Subcutaneous abdominal adipose tissue (tissue), 5 donors: ENCODE measurements at regions not wholly inside any gene's neighbourhood (a gene's known extent, or its start where the extent isn't known, plus 50 kb on each side); places are given as distances from the start of the nearest gene placed in this dataset.
"Not testable (repeated sequence)": the region's sequence is repeated elsewhere in the genome, so short reads cannot be mapped to it uniquely, and the experiment has no call there.

Experiments used
- H3K27ac ChIP-seq: one replicate; pipeline ENCODE4 v1.7.0; 2013; ENCODE audit warnings: low read depth, mild to moderate bottlenecking, inconsistent platforms, low read length, moderate library complexity
- H3K27me3 ChIP-seq, 5 donors: one replicate each; pipeline ENCODE4 v1.7.0; 2013; ENCODE audit warnings: low read length in 5 of 5, inconsistent platforms in 1 of 5; ENCODE audit not compliant: control insufficient read depth in 5 of 5, insufficient read depth in 4 of 5
- H3K36me3 ChIP-seq, 5 donors: one replicate each; pipeline ENCODE4 v1.7.0; 2013; ENCODE audit warnings: low read length in 5 of 5; ENCODE audit not compliant: control insufficient read depth in 5 of 5, insufficient read depth in 5 of 5
- H3K4me1 ChIP-seq, 5 donors: one replicate each; pipeline ENCODE4 v1.7.0; 2013; ENCODE audit warnings: low read length in 5 of 5, mild to moderate bottlenecking in 3 of 5, moderate library complexity in 1 of 5; ENCODE audit not compliant: control insufficient read depth in 5 of 5, insufficient read depth in 5 of 5
- H3K4me3 ChIP-seq, 5 donors: one replicate each; pipeline ENCODE4 v1.7.0; 2013; ENCODE audit warnings: low read length in 5 of 5, low read depth in 1 of 5
- H3K9ac ChIP-seq, 5 donors: one replicate each; pipeline ENCODE4 v1.7.0; 2013; ENCODE audit warnings: low read length in 5 of 5, mild to moderate bottlenecking in 4 of 5, moderate library complexity in 3 of 5
- H3K9me3 ChIP-seq, 5 donors: one replicate each; pipeline ENCODE4 v1.7.0; 2013; ENCODE audit warnings: low read length in 5 of 5; ENCODE audit not compliant: control insufficient read depth in 5 of 5
- donor health status: healthy.
- donor health status: healthy.
- donor health status: healthy.
- donor health status: healthy.
- donor health status: healthy.

DNA sequence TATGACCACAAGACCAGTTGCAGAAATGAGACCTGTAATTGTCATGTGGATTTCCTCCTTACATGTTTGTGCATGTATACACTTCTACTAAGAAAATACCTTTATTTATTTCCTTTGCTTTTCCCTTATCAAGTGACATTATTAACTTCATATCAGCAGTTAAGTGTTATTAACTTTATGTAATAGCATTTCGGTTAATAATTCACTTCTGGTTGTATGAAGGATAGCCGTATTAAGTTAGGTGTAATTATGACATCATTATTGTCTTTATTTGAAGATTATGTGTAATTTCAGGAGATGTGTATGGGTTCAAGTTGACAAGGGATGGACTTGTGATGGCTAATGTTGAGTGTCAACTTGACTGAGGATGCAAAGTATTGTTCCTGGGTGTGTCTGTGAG lies 881.2 kb upstream of the ATXN8OS start:
- Histone ChIP-seq H3K9me3 (no peaks in the 10 kb centered on the region), H3K4me1 (no peaks in the 10 kb centered on the region), H3K9ac (no peak overlapping the region), H3K4me3 (no peak overlapping the region), H3K36me3 (no peaks in the 10 kb centered on the region), H3K27me3 (no peaks in the 10 kb centered on the region), H3K27ac (no peak overlapping the region)

GRCh38 chr13:69221633-69222498 lies 885.8 kb upstream of the ATXN8OS start:
- not testable (repeated sequence) for H3K36me3 ChIP-seq, H3K4me1 ChIP-seq, H3K9ac ChIP-seq, H3K27ac ChIP-seq, H3K4me3 ChIP-seq, H3K27me3 ChIP-seq, H3K9me3 ChIP-seq

GRCh38 chr13:69213396-69213795 lies 894.2 kb upstream of the ATXN8OS start:
- H3K9me3 ChIP-seq: peaks cover 0 to 5% (median 0%) of the 10 kb centered on the region in 5 donors

GRCh38 chr13:69204620-69205019 lies 903.0 kb upstream of the ATXN8OS start:
- H3K27ac ChIP-seq: no peak overlapping the region
- H3K9ac ChIP-seq: no peak overlapping the region
- H3K4me3 ChIP-seq: no peak overlapping the region
- no peaks in the 10 kb centered on the region for H3K4me1 ChIP-seq
- H3K36me3 ChIP-seq: no peaks in the 10 kb centered on the region
- H3K27me3 ChIP-seq: no peaks in the 10 kb centered on the region
- no peaks in the 10 kb centered on the region for H3K9me3 ChIP-seq

More at GRCh38 chr13:69213396-69213795, 894.2 kb upstream of the ATXN8OS start:
- Histone ChIP-seq H3K4me3 (no peak overlapping the region), H3K27ac (no peak overlapping the region), H3K27me3 (no peaks in the 10 kb centered on the region), H3K36me3 (no peaks in the 10 kb centered on the region), H3K4me1 (no peaks in the 10 kb centered on the region), H3K9ac (no peak overlapping the region)

GRCh38 chr13:69202996-69203395 lies 904.6 kb upstream of the ATXN8OS start:
- no peaks in the 10 kb centered on the region for H3K4me1 ChIP-seq
- no peak overlapping the region for H3K4me3 ChIP-seq
- no peak overlapping the region for H3K9ac ChIP-seq
- no peaks in the 10 kb centered on the region for H3K36me3 ChIP-seq
- H3K9me3 ChIP-seq: no peaks in the 10 kb centered on the region
- H3K27me3 ChIP-seq: no peaks in the 10 kb centered on the region
- no peak overlapping the region for H3K27ac ChIP-seq

GRCh38 chr13:69199664-69200063 lies 908.0 kb upstream of the ATXN8OS start:
- no peak overlapping the region for H3K4me3 ChIP-seq
- H3K36me3 ChIP-seq: no peaks in the 10 kb centered on the region
- H3K27me3 ChIP-seq: no peaks in the 10 kb centered on the region
- H3K4me1 ChIP-seq: no peaks in the 10 kb centered on the region
- H3K9me3 ChIP-seq: no peaks in the 10 kb centered on the region
- no peak overlapping the region for H3K9ac ChIP-seq
- H3K27ac ChIP-seq: no peak overlapping the region

DNA sequence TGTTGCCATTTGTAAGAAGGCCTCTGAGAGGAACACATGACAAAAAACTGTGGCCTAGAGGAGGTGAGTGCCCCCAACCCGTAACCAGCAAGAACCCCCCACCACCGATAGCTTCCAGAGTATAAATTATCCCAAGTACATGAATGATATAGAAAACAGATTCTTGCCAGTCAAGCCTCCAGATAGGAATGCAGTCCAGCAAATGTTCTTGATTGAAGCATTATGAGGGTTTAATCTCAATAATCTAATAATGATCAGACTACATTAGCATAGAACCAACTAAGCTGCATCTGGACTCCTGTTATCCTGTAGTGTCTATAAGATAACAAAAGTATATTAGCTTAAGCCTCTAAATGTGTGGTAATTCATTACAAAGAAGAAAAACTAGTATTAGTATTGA lies 908.9 kb upstream of the ATXN8OS start:
- Histone ChIP-seq H3K9me3 (no peaks in the 10 kb centered on the region), H3K27ac (no peak overlapping the region), H3K4me3 (no peak overlapping the region), H3K4me1 (no peaks in the 10 kb centered on the region), H3K27me3 (no peaks in the 10 kb centered on the region), H3K36me3 (no peaks in the 10 kb centered on the region), H3K9ac (no peak overlapping the region)

- Histone ChIP-seq H3K27ac (no peak overlapping the region), H3K27me3 (no peaks in the 10 kb centered on the region), H3K4me3 (no peak overlapping the region), H3K9me3 (no peaks in the 10 kb centered on the region), H3K4me1 (peaks cover 0 to 5% (median 0%) of the 10 kb centered on the region in 5 donors), H3K9ac (no peak overlapping the region), H3K36me3 (no peaks in the 10 kb centered on the region)
These were observed 913.5 kb upstream of the ATXN8OS start for GRCh38 chr13:69194130-69194529.

DNA sequence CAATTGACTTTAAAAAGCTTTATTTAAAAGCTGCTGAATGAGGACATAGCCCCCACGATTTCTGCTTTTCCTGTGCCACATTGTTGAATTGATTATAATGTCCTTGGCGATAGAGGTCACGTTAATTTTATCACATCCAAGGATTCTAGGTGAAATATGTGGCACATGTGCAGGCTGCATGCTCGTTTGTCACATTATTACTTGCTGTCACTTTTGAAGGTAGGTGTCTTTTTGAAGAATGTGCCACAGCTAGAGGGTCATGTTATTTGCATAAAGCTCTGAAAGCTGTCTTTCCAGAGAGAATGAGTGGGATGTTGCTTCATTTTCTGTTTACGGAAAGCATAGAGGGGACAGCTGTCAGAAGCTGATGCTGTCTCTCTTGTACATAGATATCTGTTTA lies 927.6 kb upstream of the ATXN8OS start:
- Histone ChIP-seq H3K27ac (no peak overlapping the region), H3K9ac (no peak overlapping the region), H3K9me3 (no peaks in the 10 kb centered on the region), H3K27me3 (no peaks in the 10 kb centered on the region), H3K4me3 (no peak overlapping the region), H3K4me1 (no peaks in the 10 kb centered on the region), H3K36me3 (no peaks in the 10 kb centered on the region)

GRCh38 chr13:69178000-69178399 lies 929.6 kb upstream of the ATXN8OS start:
- no peak overlapping the region for H3K9ac ChIP-seq
- no peaks in the 10 kb centered on the region for H3K27me3 ChIP-seq
- H3K4me1 ChIP-seq: no peaks in the 10 kb centered on the region
- H3K27ac ChIP-seq: no peak overlapping the region
- no peak overlapping the region for H3K4me3 ChIP-seq
- no peaks in the 10 kb centered on the region for H3K36me3 ChIP-seq
- no peaks in the 10 kb centered on the region for H3K9me3 ChIP-seq
